ENCODE measurements at regions not wholly inside any gene's neighbourhood (a gene's known extent, or its start where the extent isn't known, plus 50 kb on each side); places are given as distances from the start of the nearest gene placed in this dataset.

- H3K9me3 Mint-ChIP-seq (ENCODE audit: unreplicated experiment), result no peaks in the 10 kb centered on the region
- TF ChIP-seq CTCF (IDR thresholded peaks at IDR 0.05; ENCODE audit: unreplicated experiment), result no peak
- intact Hi-C loops (cut with micrococcal nuclease), result no loop called here
- no TSS peak for BruUV-seq (replicated peaks)
- H3K36me3 Mint-ChIP-seq (ENCODE audit: insufficient read depth, unreplicated experiment), result peaks cover 4% of the 10 kb centered on the region
- H3K4me1 Mint-ChIP-seq (ENCODE audit: insufficient read depth, unreplicated experiment), result peaks cover 23% of the 10 kb centered on the region
- no peaks in the 10 kb centered on the region for H3K27me3 Mint-ChIP-seq (ENCODE audit: insufficient read depth, unreplicated experiment)
- no peak overlapping the region for H3K4me3 Mint-ChIP-seq (ENCODE audit: unreplicated experiment)
- no peak for DNase-seq (ENCODE audit: unreplicated experiment)
- ChIA-PET POLR2A (interaction anchor here (0.9 to 1.3 kb wide), 2 partner anchors 8 to 10 kb away, joined by 3 to 4 read pairs; no protein-coding TSS in a partner anchor), CTCF (interaction anchor here (0.6 to 1.2 kb wide), 2 partner anchors 210 to 212 kb away, joined by 4 read pairs; no protein-coding TSS in a partner anchor)
- no peak overlapping the region for H3K27ac Mint-ChIP-seq (ENCODE audit: low read depth, unreplicated experiment)
Measured at GRCh38 chr9:105073147-105073546, 145.2 kb upstream of the ABCA1 start.

GRCh38 chr9:105074491-105074890 is 146.5 kb upstream of the ABCA1 start:
- DNase-seq (ENCODE audit: unreplicated experiment), result no peak
- no peak for TF ChIP-seq CTCF (IDR thresholded peaks at IDR 0.05; ENCODE audit: unreplicated experiment)
- no peaks in the 10 kb centered on the region for H3K9me3 Mint-ChIP-seq (ENCODE audit: unreplicated experiment)
- no TSS peak for BruUV-seq (replicated peaks)
- ChIA-PET POLR2A (no interaction called here), CTCF (interaction anchor here (1.0 kb wide), 1 partner anchor 10 kb away, joined by 7 read pairs; no protein-coding TSS in a partner anchor)
- H3K4me3 Mint-ChIP-seq (ENCODE audit: unreplicated experiment), result no peak overlapping the region
- H3K27ac Mint-ChIP-seq (ENCODE audit: low read depth, unreplicated experiment), result no peak overlapping the region
- peaks cover 6% of the 10 kb centered on the region for H3K36me3 Mint-ChIP-seq (ENCODE audit: insufficient read depth, unreplicated experiment)
- H3K27me3 Mint-ChIP-seq (ENCODE audit: insufficient read depth, unreplicated experiment), result no peaks in the 10 kb centered on the region
- intact Hi-C loops (cut with micrococcal nuclease), result no loop called here
- peaks cover 23% of the 10 kb centered on the region for H3K4me1 Mint-ChIP-seq (ENCODE audit: insufficient read depth, unreplicated experiment)

- no peak for DNase-seq (ENCODE audit: unreplicated experiment)
- intact Hi-C loops (cut with micrococcal nuclease), result no loop called here
- no TSS peak for BruUV-seq (replicated peaks)
- POLR2A ChIA-PET, result no interaction called here
- TF ChIP-seq CTCF (IDR thresholded peaks at IDR 0.05; ENCODE audit: unreplicated experiment), result no peak
- H3K27me3 Mint-ChIP-seq (ENCODE audit: insufficient read depth, unreplicated experiment), result no peaks in the 10 kb centered on the region
- H3K27ac Mint-ChIP-seq (ENCODE audit: low read depth, unreplicated experiment), result no peak overlapping the region
- CTCF ChIA-PET, result interaction anchor here (1.3 kb wide), 1 partner anchor 83 kb away, joined by 4 read pairs; no protein-coding TSS in a partner anchor
- H3K4me1 Mint-ChIP-seq (ENCODE audit: insufficient read depth, unreplicated experiment), result peaks cover 5% of the 10 kb centered on the region
- H3K4me3 Mint-ChIP-seq (ENCODE audit: unreplicated experiment), result no peak overlapping the region
- peaks cover 6% of the 10 kb centered on the region for H3K36me3 Mint-ChIP-seq (ENCODE audit: insufficient read depth, unreplicated experiment)
- no peaks in the 10 kb centered on the region for H3K9me3 Mint-ChIP-seq (ENCODE audit: unreplicated experiment)
Measured at GRCh38 chr9:105076729-105077128, 148.8 kb upstream of the ABCA1 start.

- H3K36me3 Mint-ChIP-seq (ENCODE audit: insufficient read depth, unreplicated experiment), result peaks cover 6% of the 10 kb centered on the region
- no peaks in the 10 kb centered on the region for H3K4me1 Mint-ChIP-seq (ENCODE audit: insufficient read depth, unreplicated experiment)
- BruUV-seq (replicated peaks), result no TSS peak
- no peaks in the 10 kb centered on the region for H3K27me3 Mint-ChIP-seq (ENCODE audit: insufficient read depth, unreplicated experiment)
- no peak for TF ChIP-seq CTCF (IDR thresholded peaks at IDR 0.05; ENCODE audit: unreplicated experiment)
- H3K27ac Mint-ChIP-seq (ENCODE audit: low read depth, unreplicated experiment), result no peak overlapping the region
- H3K9me3 Mint-ChIP-seq (ENCODE audit: unreplicated experiment), result no peaks in the 10 kb centered on the region
- DNase-seq (ENCODE audit: unreplicated experiment), result no peak
- no peak overlapping the region for H3K4me3 Mint-ChIP-seq (ENCODE audit: unreplicated experiment)
- POLR2A ChIA-PET, result interaction anchor here (0.7 to 1.0 kb wide), 2 partner anchors 9 to 24 kb away, joined by 3 to 4 read pairs; no protein-coding TSS in a partner anchor
- intact Hi-C loops (cut with micrococcal nuclease), result no loop called here
- CTCF ChIA-PET, result interaction anchor here (0.5 to 0.9 kb wide), 3 partner anchors 9 to 332 kb away, joined by 3 to 4 read pairs (median 4); partner anchors contain the start of gene NIPSNAP3A
Measured at GRCh38 chr9:105079457-105079856, 151.5 kb upstream of the ABCA1 start.

Measured in MCF 10A (cell line).